NCI-H1092 (cell line): ENCODE measurements at regions not wholly inside any gene's neighbourhood (a gene's known extent, or its start where the extent isn't known, plus 50 kb on each side); places are given as distances from the start of the nearest gene placed in this dataset.

Experiments
- DNase-seq: peaks from one replicate; lab custom pipeline; 2025; lab: John Stamatoyannopoulos, UW

- DNase-seq, result no peak
Observed at GRCh38 chr2:228864131-228864530, 407.0 kb downstream of the PID1 start.

- DNase-seq, result no peak
Observed at GRCh38 chr2:228860601-228861285, 410.3 kb downstream of the PID1 start.

- DNase-seq, result no peak
Observed at GRCh38 chr2:228853151-228853550, 417.9 kb downstream of the PID1 start.

GRCh38 chr2:228848638-228849037 is 422.4 kb downstream of the PID1 start:
- no peak for DNase-seq

- no peak for DNase-seq
Observed at GRCh38 chr2:228847684-228848083, 423.4 kb downstream of the PID1 start.

- DNase-seq, result no peak
Observed at GRCh38 chr2:228846161-228846560, 424.9 kb downstream of the PID1 start.

- no peak for DNase-seq
Observed at GRCh38 chr2:228845162-228845925, 425.7 kb downstream of the PID1 start.

- no peak for DNase-seq
Observed at GRCh38 chr2:228841877-228842276, 429.2 kb downstream of the PID1 start.

GRCh38 chr2:228841475-228841874 is 429.6 kb downstream of the PID1 start:
- DNase-seq, result no peak

GRCh38 chr2:228840743-228841114 is 430.4 kb downstream of the PID1 start:
- DNase-seq, result no peak

GRCh38 chr2:228840113-228840742 is 430.9 kb downstream of the PID1 start:
- no peak for DNase-seq

GRCh38 chr2:228839421-228839876 is 431.6 kb downstream of the PID1 start:
- no peak for DNase-seq

GRCh38 chr2:228838819-228839218 is 432.3 kb downstream of the PID1 start:
- DNase-seq, result no peak

- DNase-seq, result no peak
Observed at GRCh38 chr2:228828397-228828796, 442.7 kb downstream of the PID1 start.

- no peak for DNase-seq
Observed at GRCh38 chr2:228827056-228827700, 443.9 kb downstream of the PID1 start.

- no peak for DNase-seq
Observed at GRCh38 chr2:228819701-228820100, 451.4 kb downstream of the PID1 start.

GRCh38 chr2:228802181-228803071 is 468.7 kb downstream of the PID1 start:
- DNase-seq, result no peak

- no peak for DNase-seq
Observed at GRCh38 chr2:228801451-228801850, 469.6 kb downstream of the PID1 start.

- no peak for DNase-seq
Observed at GRCh38 chr2:228799208-228799588, 471.9 kb downstream of the PID1 start.

- DNase-seq, result no peak
Observed at GRCh38 chr2:228798458-228799207, 472.5 kb downstream of the PID1 start.

- no peak for DNase-seq
Observed at GRCh38 chr2:228796386-228796785, 474.7 kb downstream of the PID1 start.
